ENCODE measurements at regions not wholly inside any gene's neighbourhood (a gene's known extent, or its start where the extent isn't known, plus 50 kb on each side); places are given as distances from the start of the nearest gene placed in this dataset.
"Not testable (repeated sequence)": the region's sequence is repeated elsewhere in the genome, so short reads cannot be mapped to it uniquely, and the experiment has no call there.

DNA sequence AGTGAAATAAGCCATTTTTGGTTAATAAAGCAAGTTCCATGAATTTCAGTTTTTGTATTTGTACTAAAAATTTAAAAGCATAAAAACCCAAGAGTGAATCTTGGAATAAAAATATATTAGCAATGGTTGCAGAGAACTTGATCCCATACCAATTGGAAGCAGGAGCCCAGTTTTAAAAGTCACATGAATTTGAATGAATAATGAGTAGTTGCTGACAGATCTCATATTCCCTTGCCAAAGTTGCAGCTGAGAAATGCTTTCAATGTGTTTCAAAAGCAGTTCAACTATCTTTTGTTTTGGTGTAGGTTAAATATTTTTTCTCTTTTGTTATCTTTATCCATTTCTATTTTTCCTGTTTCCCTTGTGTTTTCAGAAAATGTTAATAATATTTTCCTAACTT lies 818.6 kb downstream of the CDH18 start:
- DNase-seq = no peak

DNA sequence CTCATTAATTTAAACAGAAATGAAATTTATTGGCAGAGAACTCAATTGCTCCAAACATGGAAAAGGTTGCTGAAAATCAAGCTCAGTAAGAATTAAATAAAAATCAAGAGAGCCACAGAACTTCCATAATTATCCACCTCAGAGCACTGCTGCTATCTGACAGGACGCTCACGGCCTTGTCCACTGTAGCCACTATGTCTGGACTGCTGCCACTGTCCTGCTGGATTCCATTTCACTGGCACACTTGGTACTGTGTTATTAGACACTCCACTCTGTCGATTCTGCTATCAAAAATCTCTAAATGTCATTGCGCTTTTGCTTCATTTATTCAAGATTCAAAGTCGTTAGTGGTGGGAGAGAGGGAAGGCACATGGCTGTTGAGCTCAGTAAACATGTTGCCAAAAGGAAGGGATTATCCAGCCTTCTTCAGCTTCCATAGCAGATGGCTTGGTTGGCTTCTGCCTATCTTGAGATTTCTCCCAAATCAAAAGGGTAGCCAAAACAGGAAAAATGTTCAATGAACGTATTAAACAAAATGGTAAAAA lies 815.0 kb downstream of the CDH18 start:
- DNase-seq = no peak

DNA sequence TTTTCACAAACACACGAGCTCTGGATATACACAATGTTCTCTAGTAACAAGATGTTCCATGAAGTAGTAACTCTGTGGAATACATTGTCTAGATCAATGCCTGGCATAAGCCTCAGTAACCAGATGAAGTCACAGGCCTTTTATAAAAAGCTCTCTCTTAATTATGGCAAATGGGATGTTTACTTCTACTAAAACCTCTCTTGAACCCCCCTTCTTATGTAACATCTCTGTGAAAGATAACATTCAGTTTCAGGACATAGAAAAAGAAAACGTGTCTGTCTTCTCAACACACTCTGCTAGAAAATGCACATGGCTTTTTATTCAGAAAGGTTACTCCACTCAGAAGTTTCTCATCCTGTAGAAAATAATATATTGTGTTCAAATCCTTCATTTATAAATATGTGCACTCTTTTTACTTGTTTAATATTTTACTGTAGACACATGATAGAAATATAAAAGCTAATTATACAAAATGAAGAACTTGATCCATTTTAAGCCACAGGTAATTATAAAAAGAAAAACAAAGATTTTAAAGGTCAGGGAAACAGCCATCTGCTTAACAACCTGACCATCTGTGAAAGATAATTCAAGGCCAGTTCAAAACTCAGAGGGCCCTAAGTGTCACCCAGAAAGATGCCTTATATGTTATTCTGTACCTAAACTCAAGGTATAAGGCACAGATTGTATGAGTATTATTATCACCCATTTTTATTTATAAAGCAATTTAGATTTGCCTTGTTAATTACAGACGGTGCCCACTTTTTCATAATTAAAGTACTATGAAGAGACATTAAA lies 812.0 kb downstream of the CDH18 start:
- DNase-seq = peak; percentile 63

DNA sequence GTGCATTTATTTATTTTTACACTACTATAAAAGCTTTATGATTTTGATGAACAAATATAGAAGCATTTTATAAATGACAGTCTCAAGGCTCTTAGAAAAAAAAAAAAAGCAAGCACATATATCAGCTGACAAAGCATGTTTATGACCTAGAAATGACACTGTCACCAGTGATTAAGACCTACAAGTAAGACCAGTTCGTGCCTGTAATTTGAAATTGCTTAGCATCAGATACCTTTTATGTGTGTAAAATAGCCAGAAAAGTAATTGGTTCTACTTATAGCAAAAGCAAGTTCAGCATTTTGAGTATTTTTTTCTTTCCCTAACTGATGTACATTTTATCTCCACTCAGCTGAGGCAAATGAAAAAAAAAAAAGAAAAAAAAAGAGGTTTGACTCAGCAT lies 808.4 kb downstream of the CDH18 start:
- DNase-seq = no peak

DNA sequence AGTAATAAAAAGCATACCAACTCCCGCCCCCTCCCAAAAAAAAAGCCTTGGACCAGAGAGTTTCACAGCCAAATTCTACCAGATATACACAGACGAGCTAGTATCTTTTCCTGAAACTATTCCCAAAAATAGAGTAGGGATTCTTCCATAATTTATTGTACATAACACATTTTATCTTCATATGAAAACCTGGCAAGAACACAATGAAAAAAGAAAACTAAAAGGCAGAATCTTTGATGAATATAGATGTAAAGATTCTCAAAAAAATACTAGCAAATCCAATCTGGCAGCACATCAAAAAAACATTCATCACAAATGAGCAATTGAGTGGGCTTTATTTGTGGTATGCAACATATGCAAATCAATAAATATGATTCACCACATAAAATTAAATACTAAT lies 798.8 kb downstream of the CDH18 start:
- no peak for DNase-seq

DNA sequence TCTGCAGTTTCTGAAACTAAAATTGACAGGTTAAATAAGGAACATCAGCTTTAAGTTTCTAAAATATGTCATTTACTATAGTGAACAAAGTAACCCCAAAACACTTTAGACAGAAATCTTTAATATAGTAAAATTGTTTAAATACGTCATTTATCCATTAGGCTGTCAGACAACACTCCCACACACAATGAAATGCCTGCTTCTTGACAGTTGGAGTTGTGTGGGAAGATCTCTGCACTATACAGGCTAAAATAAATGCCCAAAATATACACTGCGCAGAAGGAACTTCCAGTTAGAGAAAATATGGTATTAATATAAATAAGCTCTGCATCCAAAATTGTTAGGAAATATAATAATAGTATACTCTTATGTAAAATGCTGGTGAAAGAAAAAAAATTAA lies 794.4 kb downstream of the CDH18 start:
- no peak for DNase-seq

DNA sequence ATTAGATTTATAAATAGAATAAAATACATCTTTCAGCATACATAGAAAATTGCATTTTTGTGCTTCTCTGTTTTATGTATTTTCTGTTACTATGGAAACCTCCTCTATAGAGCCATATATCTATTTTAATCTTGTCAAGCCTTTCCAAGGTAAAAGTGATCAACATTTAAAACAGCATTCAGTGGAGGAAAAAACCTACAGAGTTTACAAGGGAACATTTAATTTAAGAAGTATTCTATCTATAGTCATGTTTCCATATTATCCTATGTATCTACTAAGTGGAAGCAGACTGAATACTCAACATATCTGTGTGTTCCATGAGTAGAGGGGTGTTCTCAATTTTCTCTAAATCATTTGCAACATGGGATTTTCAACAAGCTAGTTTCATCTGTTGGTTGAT lies 791.4 kb downstream of the CDH18 start:
- DNase-seq = no peak

DNA sequence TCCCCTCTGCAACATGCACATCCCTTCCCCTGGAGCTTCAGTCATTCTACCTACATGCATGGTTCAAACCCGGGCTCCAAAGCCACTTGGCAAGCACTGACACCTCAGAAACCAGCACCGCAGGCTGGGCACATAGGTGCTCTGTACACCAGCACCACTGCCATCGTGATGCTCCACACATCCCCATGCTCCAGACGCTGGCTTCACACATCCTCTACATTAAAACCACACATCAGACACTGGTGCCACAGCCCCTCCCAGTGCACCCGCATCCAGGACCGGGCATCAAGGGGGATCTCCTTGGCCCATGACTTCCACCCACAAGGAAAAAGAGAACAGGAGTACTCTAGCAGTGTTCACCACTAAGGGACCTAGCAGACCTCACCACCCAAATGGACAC lies 787.7 kb downstream of the CDH18 start:
- no peak for DNase-seq

DNA sequence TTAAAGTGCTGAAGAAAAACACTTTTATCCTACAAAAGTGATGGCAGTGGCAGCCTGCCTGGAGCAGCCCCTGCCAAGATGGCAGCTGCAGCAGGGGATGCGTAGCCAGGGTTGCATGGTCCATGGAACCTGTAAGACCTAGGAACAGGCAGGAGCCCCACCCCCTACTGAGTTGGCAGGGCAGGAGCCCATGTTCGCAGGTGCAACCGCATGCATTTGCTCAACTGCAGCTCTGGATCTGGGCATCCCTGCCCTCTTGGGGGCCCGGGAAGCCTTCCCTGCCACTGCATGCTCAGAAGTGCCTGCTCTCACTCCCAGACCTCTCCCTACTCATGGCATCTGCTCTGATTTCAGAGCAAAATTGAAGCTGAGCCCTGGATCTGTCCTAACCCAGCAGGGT lies 779.6 kb downstream of the CDH18 start:
- no peak for DNase-seq

DNA sequence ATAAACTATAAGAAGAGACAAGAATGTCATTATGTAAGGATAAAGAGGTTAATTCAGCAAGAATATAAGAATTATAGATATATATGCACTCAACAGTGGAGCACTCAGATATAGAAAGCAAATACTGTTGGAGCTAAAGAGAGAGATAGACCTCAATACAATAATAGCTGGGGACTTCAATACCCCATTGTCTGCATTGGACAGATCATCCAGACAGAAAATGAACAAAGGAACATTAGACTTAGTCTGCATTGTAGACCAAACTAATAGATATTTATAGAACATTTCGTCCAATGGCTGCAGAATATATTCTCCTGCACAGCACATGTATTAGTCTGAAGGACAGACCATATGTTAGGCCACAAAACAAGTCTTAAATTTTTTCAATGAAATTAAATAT lies 777.1 kb downstream of the CDH18 start:
- no peak for DNase-seq

DNA sequence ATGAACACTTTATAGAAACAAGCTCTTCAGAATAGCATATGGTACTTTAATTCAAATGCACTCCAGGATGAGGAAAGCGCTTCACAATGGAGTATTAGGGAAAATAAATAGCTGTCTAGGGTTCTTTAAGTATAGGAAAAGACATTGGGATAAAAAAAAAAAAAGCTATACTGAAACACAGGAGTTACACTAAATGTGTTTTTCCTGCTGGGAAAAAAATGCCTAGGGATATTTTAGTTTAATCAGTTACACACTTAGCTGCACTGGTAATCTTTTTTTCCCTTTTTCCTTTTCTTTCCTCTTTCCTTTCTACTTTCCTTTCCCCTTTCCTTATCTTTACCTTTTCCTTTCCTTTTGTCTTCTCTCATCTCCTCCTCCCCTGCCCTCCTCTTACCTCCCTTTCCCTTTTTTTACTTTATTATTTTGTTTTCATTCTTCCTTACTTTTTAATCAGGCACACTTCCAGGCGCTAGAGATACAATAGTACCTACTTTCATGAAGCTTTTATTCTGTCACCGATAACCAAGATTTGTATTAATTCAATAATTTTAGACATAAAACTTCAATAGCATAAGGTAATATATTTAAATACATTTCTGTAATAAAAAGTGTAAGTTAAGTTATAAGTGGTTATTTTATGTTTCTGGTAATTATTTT lies 758.7 kb downstream of the CDH18 start:
- DNase-seq = peak; percentile 7

DNA sequence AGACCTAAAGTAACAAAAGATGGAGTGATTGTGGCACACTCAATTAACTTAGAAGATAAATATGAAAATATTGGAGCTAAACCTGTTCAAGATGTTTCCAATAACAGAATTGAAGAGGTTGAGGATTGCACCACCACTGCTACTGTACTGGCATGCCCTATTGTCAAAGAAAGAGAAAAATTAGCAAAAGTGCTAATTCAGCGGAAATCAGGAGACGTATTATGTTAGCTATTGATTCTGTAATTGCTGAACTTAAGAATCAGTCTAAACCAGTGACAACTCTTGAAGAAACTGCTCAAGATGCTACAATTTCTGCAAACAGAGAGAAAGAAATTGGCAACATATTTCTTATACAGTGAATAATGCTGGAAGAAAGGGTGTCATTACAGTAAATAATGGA lies 754.4 kb downstream of the CDH18 start:
- DNase-seq = no peak

DNA sequence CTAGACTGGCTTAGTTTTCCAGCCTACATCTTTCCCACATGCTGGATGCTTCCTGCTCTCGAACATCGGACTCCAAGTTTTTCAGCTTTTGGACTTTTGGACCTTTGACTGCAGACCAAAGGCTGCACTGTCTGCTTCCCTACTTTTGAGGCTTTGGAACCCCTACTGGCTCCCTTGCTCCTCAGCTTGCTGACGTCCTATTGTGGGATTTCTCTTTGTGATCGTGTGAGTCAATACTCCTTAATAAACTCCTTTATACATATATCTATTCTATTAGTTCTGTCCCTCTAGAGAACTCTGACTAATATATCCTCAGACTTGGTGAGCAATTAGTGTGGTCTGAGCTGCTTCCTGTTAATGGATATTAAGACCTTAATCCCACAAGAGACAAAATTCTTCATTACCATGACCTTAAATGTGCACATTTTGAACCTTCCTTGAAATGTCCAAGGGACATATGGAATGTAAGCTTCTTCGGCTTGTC lies 752.9 kb downstream of the CDH18 start:
- DNase-seq = no peak

DNA sequence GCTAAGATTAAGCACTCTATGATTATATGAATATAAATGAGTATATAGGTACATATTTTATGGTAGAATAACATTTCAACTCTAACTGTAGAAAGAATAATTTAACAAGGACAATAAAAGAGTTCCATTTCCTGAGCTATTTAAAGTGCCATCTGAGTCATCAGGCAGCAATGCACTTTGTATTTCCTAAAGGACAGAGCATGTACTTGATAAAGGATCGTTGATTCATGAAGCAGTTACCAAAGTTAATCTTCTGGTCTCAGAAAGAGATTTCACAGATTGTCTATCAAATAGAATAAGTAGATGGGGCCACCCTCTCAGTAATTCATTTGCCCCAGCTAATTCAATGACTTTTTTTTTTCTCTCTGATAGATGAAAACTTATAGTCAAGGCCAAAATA lies 747.8 kb downstream of the CDH18 start:
- DNase-seq = no peak

DNA sequence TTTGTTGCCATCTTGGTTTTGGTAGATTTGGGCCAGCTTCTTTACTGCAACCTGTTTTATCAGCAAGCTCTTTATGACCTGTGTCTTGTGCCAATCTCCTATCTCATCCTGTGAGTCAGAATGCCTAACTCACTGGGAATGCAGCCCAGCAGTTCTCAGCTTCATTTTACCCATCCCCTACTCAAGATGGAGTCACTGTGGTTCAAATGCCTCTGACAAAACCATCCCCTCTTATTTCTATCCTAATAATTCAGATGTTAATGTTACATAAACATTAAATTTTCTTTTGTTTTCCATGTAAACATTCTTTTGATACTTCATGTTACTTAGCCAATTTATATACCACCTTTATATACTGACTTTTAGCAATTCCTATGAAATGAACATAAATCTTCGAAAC lies 746.3 kb downstream of the CDH18 start:
- no peak for DNase-seq

DNA sequence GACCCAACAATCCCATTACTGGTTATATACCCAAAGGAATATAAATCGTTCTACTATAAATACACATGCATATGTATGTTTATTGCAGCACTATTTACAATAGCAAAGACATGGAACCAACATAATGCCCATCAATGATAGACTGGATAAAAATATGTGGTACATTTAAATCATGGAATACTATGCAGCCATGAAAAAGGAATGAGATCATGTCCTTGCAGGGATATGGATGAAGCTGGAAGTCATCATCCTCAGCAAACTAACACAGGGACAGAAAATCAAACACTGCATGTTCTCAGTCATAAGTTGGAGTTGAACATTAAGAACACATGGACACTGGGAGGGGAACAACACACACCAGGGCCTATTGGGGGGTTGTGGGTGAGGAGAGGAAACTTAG lies 741.8 kb downstream of the CDH18 start:
- not testable (repeated sequence) for DNase-seq

DNA sequence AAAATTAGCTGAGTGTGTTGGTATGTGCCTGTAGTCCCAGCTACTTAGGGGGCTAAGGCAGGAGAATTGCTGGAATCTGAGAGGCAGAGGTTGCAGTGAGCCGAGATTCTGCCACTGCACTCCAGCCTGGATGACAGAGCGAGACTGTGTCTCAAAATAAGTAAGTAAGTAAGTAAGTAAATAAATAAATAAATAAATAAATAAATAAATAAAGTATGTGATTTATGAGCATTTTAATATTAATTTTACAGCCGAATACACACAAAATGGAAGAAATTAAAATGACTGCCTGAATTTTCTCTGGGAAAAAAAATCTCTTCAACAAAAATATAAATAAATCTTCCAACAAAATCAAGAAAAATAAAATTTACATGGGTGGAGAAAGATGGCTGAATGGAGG lies 740.7 kb downstream of the CDH18 start:
- no peak for DNase-seq

DNA sequence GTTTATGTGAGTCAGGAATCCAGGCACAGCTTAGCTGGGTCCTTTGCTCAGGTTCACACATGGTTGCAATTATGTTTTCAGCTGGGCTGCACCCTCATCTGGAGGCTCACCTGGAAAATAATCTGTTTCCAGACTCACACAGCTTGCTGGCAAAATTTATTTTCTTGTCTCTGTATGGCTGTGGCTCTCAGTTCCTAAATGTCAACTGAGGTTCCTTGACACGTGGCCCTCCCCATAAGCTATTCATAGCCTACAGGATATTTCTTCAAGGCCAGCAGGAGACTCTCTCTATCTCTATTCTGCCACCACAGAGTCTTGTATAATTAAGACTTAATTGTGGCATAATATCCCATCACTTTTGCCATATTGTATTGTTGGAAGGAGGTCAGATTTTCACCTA lies 732.0 kb downstream of the CDH18 start:
- no peak for DNase-seq

DNA sequence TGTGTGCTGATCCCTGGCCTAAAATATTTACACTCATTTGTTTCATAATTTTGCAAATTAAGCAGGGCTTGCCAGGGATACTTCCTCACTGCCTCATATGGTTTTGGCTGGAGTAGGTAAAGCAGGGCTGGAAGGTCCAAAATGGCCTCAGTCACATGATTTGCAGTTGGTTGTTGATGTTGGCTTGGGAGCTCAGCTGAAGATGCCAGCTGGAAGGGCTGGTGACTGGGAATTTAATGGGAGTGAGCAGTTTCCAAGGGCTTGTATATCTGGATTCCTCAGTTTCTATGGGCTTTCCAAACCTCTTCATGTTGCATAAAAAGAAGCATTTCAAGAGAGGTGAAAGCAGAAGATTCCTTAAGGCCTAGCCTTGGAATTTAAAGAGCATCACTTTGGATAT lies 729.3 kb downstream of the CDH18 start:
- no peak for DNase-seq

DNA sequence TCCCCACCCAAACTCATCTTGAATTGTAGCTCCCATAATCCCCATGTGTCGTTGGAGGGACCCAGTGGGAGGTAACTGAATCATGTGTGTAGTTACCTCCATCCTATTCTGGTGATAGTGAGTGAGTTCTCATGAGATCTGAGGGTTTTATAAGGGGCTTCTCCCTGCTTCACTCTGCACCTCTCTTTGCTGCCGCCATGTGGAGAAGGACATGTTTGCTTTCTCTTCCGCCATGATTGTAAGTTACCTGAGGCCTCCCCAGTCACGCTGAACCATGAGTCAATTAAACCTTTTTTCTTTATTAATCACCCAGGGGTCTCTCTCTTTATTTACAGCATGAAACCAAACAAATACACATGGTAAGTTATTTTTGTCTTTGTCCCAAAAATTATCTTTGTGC lies 726.1 kb downstream of the CDH18 start:
- no peak for DNase-seq

DNA sequence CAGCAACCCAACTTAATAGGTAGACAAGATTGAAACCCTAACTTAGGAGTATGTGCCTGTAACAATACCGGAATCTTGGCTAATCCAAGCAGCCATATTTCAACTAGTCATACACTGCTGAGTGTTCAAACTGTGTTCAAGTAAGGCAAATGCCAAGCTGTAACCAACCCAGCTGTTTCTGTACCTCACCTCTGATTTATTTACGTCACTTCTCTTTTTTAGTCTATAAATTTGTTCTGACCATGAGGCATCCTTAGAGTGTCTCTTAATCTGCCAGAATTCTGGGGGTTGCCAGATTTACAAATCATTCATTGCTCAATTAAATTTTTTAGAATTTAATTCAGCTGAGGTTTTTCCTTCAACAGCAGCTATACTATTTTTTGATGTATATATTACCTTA lies 723.2 kb downstream of the CDH18 start:
- no peak for DNase-seq

DNA sequence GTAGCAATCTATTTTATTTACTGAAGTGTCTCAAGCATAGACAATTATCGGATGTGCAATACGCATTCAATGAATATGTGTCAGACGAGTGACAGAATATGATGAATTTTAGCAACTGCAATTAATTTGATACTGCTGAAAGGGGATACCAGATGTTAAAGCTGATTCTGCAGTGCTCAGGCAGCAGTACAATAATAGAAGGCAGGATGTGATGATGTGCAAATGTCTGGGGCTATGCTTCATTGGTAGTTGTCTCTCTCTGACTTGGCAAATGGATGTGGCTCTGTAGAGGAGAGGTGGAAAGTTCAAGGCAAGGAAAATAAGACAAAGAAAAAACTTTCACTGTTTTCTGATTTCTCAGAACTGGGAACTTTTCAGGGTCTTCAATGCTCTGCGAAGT lies 721.2 kb downstream of the CDH18 start:
- DNase-seq = peak; percentile 28

DNA sequence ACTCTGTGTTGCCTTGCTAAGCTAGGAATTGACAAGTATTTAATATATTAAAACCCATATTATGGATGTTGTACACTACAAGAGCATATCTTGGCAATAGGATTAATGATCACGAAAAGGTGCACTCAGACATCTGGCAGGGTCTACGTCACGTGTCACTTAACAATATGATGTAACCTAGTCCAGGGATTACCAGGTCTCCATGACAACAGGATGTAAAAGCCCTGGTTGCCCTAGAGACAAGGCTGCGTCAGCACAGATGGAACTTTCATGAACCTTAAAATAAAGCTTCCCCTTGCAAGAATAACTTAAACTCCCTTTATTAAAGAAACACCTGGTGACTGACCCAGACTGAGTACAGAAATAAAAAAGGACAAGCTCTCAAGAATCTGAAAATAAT lies 717.8 kb downstream of the CDH18 start:
- no peak for DNase-seq

DNA sequence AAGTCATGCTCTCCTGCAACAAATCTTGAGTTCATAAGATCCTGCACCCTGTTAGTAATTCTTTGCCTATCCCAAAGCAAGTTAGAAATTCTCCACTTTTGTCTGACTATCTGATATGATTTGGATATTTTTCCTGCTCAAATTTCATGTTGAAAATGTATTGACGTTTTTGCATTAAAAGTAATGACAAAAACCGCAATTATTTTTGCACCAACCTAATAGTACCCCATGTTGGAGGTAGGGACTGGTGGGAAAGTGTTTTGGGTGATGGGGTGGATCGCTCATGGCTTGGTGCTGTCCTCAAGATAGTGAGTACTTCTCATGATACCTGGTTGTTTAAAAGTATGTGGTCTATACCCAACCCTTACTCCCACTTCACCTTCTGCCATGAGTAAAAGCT lies 713.4 kb downstream of the CDH18 start:
- no peak for DNase-seq

DNA sequence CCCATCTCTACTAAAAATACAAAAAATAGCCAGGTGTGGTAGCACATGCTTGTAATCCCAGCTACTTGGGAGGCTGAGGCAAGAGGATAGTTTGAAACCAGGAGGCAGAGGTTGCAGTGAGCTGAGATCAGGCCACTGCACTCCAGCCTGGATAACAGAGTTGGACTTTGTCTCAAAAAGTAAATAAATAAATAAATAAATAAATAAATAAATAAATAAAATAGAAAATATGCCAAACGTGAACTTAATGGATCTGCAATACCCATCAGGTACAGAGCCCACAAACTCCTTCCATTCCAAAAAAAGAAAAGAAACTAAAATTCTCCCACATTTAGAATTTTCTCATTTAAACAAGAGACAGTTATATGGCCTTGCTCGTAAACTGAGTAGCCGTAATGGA lies 702.7 kb downstream of the CDH18 start:
- DNase-seq = no peak

All from NCI-H1694 treated with DMSO at 0.1 percent for 48 hours (cell line).